ENCODE measurements at regions not wholly inside any gene's neighbourhood (a gene's known extent, or its start where the extent isn't known, plus 50 kb on each side); places are given as distances from the start of the nearest gene placed in this dataset.

- TF ChIP-seq CTCF (IDR thresholded peaks at IDR 0.05; ENCODE audit: control extremely low read depth, extremely low read depth) = no peak
- H3K27ac ChIP-seq (ENCODE audit: low read depth in 1 of 2, low read length in 1 of 2) = no peak overlapping the region
- no peak for ATAC-seq (ENCODE audit: insufficient read depth, low FRiP score)
- DNase-seq = no peak
- no peak overlapping the region for H3K4me3 ChIP-seq
- no peaks in the 10 kb centered on the region for H3K36me3 ChIP-seq (ENCODE audit: control insufficient read depth in 4 of 4, insufficient read depth in 4 of 4, low read length in 4 of 4)
- no peaks in the 10 kb centered on the region for H3K9me3 ChIP-seq (ENCODE audit: control insufficient read depth in 4 of 4, insufficient read depth in 3 of 4, low read length in 3 of 4)
- H3K27me3 ChIP-seq (ENCODE audit: control insufficient read depth in 3 of 3, insufficient read depth in 3 of 3, low read length in 2 of 3) = peaks cover 5 to 76% (median 50%) of the 10 kb centered on the region in 3 donors
- no peak overlapping the region for H3K9ac ChIP-seq (ENCODE audit: insufficient read depth in 1 of 2, low read length in 2 of 2)
- H3K4me1 ChIP-seq (ENCODE audit: control insufficient read depth in 5 of 5, insufficient read depth in 5 of 5, low read length in 5 of 5) = peaks cover 0 to 15% (median 5%) of the 10 kb centered on the region in 5 donors
- WGBS, 2 donors = 67 to 80% methylated on average over 5 of the region's 5 CpGs
Observed at GRCh38 chr4:182147391-182147790, 95.8 kb upstream of the TENM3 start.

GRCh38 chr4:182150645-182151044, 92.6 kb upstream of the TENM3 start:
- WGBS, 2 donors = 64 to 85% methylated on average over 3 of the region's 3 CpGs
- Histone ChIP-seq H3K4me3 (no peak overlapping the region), H3K9ac (ENCODE audit: insufficient read depth in 1 of 2, low read length in 2 of 2) (no peak overlapping the region), H3K4me1 (ENCODE audit: control insufficient read depth in 5 of 5, insufficient read depth in 5 of 5, low read length in 5 of 5) (no peaks in the 10 kb centered on the region), H3K9me3 (ENCODE audit: control insufficient read depth in 4 of 4, insufficient read depth in 3 of 4, low read length in 3 of 4) (no peaks in the 10 kb centered on the region), H3K36me3 (ENCODE audit: control insufficient read depth in 4 of 4, insufficient read depth in 4 of 4, low read length in 4 of 4) (no peaks in the 10 kb centered on the region), H3K27me3 (ENCODE audit: control insufficient read depth in 3 of 3, insufficient read depth in 3 of 3, low read length in 2 of 3) (peaks cover 1 to 53% (median 29%) of the 10 kb centered on the region in 3 donors), H3K27ac (ENCODE audit: low read depth in 1 of 2, low read length in 1 of 2) (no peak overlapping the region)
- no peak for TF ChIP-seq CTCF (IDR thresholded peaks at IDR 0.05; ENCODE audit: control extremely low read depth, extremely low read depth)
- no peak for DNase-seq
- ATAC-seq (ENCODE audit: insufficient read depth, low FRiP score) = no peak

- WGBS, 2 donors = 83 to 85% methylated on average over 1 of the region's 1 CpG
- Histone ChIP-seq H3K36me3 (ENCODE audit: control insufficient read depth in 4 of 4, insufficient read depth in 4 of 4, low read length in 4 of 4) (no peaks in the 10 kb centered on the region), H3K4me3 (no peak overlapping the region), H3K4me1 (ENCODE audit: control insufficient read depth in 5 of 5, insufficient read depth in 5 of 5, low read length in 5 of 5) (no peaks in the 10 kb centered on the region), H3K9me3 (ENCODE audit: control insufficient read depth in 4 of 4, insufficient read depth in 3 of 4, low read length in 3 of 4) (peaks cover 0 to 3% (median 0%) of the 10 kb centered on the region in 4 donors), H3K27ac (ENCODE audit: low read depth in 1 of 2, low read length in 1 of 2) (no peak overlapping the region), H3K9ac (ENCODE audit: insufficient read depth in 1 of 2, low read length in 2 of 2) (no peak overlapping the region), H3K27me3 (ENCODE audit: control insufficient read depth in 3 of 3, insufficient read depth in 3 of 3, low read length in 2 of 3) (peaks cover 0 to 30% (median 4%) of the 10 kb centered on the region in 3 donors)
- ATAC-seq (ENCODE audit: insufficient read depth, low FRiP score) (no peak), DNase-seq (no peak)
- TF ChIP-seq CTCF (IDR thresholded peaks at IDR 0.05; ENCODE audit: control extremely low read depth, extremely low read depth) = no peak
Observed at GRCh38 chr4:182155806-182156205, 87.4 kb upstream of the TENM3 start.

- H3K27me3 ChIP-seq (ENCODE audit: control insufficient read depth in 3 of 3, insufficient read depth in 3 of 3, low read length in 2 of 3) = peaks cover 0 to 21% (median 2%) of the 10 kb centered on the region in 3 donors
- H3K4me3 ChIP-seq = no peak overlapping the region
- 73 to 74% methylated on average over 8 of the region's 8 CpGs for WGBS, 2 donors
- no peaks in the 10 kb centered on the region for H3K4me1 ChIP-seq (ENCODE audit: control insufficient read depth in 5 of 5, insufficient read depth in 5 of 5, low read length in 5 of 5)
- H3K36me3 ChIP-seq (ENCODE audit: control insufficient read depth in 4 of 4, insufficient read depth in 4 of 4, low read length in 4 of 4) = no peaks in the 10 kb centered on the region
- DNase-seq (no peak), ATAC-seq (ENCODE audit: insufficient read depth, low FRiP score) (no peak)
- H3K9ac ChIP-seq (ENCODE audit: insufficient read depth in 1 of 2, low read length in 2 of 2) = no peak overlapping the region
- no peak for TF ChIP-seq CTCF (IDR thresholded peaks at IDR 0.05; ENCODE audit: control extremely low read depth, extremely low read depth)
- H3K9me3 ChIP-seq (ENCODE audit: control insufficient read depth in 4 of 4, insufficient read depth in 3 of 4, low read length in 3 of 4) = no peaks in the 10 kb centered on the region
- no peak overlapping the region for H3K27ac ChIP-seq (ENCODE audit: low read depth in 1 of 2, low read length in 1 of 2)
Observed at GRCh38 chr4:182163180-182163579, 80.0 kb upstream of the TENM3 start.
